ENCODE measurements at regions not wholly inside any gene's neighbourhood (a gene's known extent, or its start where the extent isn't known, plus 50 kb on each side); places are given as distances from the start of the nearest gene placed in this dataset.

DNA sequence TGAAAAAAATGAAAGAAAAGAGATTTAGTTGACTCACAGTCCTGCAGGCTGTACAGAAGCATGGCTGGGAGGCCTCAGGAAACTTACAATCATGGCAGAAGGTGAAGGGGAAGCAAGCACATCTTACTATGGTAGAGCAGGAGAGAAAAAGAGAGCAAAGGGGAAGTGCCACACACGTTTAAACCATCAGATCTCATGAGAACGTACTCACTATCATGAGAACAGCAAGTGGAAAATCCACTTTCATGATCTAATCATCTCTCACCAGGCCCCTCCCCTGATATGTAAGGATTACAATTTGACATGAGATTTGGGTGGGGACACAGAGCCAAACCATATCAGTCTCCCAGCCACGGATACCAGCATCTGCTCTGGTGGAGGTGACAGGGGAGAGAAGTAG is 50.8 kb upstream of the CPOX start:
- no peaks in the 10 kb centered on the region for H3K9me3 ChIP-seq (ENCODE audit: low read length)
- H3K4me1 ChIP-seq (ENCODE audit: insufficient read depth, low read length, poor library complexity, severe bottlenecking), result no peaks in the 10 kb centered on the region
- H3K4me3 ChIP-seq (ENCODE audit: low read depth, low read length, poor library complexity, severe bottlenecking), result no peak overlapping the region
- no TSS peak for BruUV-seq (replicated peaks)
- ChIA-PET CTCF (ENCODE audit: unreplicated experiment) (no interaction called here), POLR2A (interaction anchor here (0.5 to 1.3 kb wide), 2 partner anchors 37 to 96 kb away, joined by 3 to 5 read pairs; no protein-coding TSS in a partner anchor)
- no peak overlapping the region for H3K4me2 ChIP-seq (ENCODE audit: low read length)
- TF ChIP-seq EZH2phosphoT487 (IDR thresholded peaks at IDR 0.05; ENCODE audit: borderline replicate concordance, low read depth, low read length), result no peak
- TF ChIP-seq, protein P1, sequence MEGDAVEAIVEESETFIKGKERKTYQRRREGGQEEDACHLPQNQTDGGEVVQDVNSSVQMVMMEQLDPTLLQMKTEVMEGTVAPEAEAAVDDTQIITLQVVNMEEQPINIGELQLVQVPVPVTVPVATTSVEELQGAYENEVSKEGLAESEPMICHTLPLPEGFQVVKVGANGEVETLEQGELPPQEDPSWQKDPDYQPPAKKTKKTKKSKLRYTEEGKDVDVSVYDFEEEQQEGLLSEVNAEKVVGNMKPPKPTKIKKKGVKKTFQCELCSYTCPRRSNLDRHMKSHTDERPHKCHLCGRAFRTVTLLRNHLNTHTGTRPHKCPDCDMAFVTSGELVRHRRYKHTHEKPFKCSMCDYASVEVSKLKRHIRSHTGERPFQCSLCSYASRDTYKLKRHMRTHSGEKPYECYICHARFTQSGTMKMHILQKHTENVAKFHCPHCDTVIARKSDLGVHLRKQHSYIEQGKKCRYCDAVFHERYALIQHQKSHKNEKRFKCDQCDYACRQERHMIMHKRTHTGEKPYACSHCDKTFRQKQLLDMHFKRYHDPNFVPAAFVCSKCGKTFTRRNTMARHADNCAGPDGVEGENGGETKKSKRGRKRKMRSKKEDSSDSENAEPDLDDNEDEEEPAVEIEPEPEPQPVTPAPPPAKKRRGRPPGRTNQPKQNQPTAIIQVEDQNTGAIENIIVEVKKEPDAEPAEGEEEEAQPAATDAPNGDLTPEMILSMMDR (conservative IDR thresholded peaks at IDR 0.05; ENCODE audit: low read length), result no peak
- no peak overlapping the region for H3K27ac ChIP-seq (ENCODE audit: low read depth, low read length, poor library complexity, severe bottlenecking)
- H3K79me2 ChIP-seq (ENCODE audit: insufficient read depth, low read depth, low read length), result no peaks in the 10 kb centered on the region
- peaks cover 4% of the 10 kb centered on the region; the same call in 1 of the 2 replicates for H3K9me2 ChIP-seq (ENCODE audit: insufficient read depth, low read length)
- no peak for DNase-seq (ENCODE audit: low spot score)
- no peaks in the 10 kb centered on the region for H3K36me3 ChIP-seq (ENCODE audit: insufficient read depth, low read length)
- intact Hi-C loops (cut with micrococcal nuclease; ENCODE audit: unreplicated experiment), result no loop called here
- no peak overlapping the region for H2AFZ ChIP-seq (ENCODE audit: low read length)
- no peaks in the 10 kb centered on the region for H4K20me1 ChIP-seq (ENCODE audit: insufficient read depth, low read length)

DNA sequence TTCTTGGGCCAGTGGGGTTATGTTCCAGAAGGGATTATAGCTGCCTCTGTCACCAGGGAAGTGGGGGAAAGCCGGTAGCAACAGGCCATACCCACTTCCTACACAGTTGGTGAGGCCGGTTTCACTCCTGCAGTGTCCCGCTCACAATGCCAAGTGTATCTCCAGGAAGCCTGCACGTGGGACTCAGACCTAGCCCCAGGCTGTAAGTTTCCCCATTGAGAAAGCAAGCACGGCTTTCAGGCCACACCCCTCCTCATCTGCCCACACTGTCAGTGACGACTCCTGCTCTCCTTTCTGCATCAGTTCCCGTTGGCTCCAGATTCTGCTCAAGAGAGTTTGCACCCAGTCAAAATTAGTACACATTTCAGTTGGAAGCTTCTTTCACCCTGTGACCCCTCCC is 51.6 kb upstream of the CPOX start:
- POLR2A ChIA-PET, result interaction anchor here (1.3 kb wide), 1 partner anchor 38 kb away, joined by 3 read pairs; no protein-coding TSS in a partner anchor
- H3K4me3 ChIP-seq (ENCODE audit: low read depth, low read length, poor library complexity, severe bottlenecking), result no peak overlapping the region

DNA sequence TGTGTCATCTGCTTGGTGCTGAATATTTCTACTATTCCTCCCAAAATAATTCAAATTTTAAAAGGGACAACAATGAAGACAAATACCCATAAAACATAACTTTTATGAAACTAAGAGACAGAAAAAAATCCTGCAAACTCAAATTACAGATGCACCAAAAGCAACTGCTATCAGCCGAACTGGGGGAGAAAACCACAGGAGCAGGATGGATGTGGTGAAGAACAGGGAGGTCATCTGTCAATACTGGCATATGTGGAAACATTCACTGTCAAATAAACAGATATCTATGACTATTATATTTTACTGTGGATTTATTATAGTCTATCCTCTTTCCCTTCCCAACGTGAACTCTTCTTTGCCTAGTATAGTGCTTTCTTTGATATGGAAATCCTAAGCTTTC is 53.3 kb upstream of the CPOX start:
- ChIA-PET POLR2A (interaction anchor here (0.9 kb wide), 1 partner anchor 11 kb away, joined by 3 read pairs; no protein-coding TSS in a partner anchor), CTCF (ENCODE audit: unreplicated experiment) (no interaction called here)
- Histone ChIP-seq H2AFZ (ENCODE audit: low read length) (no peak overlapping the region), H3K4me2 (ENCODE audit: low read length) (no peak overlapping the region), H3K79me2 (ENCODE audit: insufficient read depth, low read depth, low read length) (no peaks in the 10 kb centered on the region), H3K9me3 (ENCODE audit: low read length) (no peaks in the 10 kb centered on the region), H3K4me3 (ENCODE audit: low read depth, low read length, poor library complexity, severe bottlenecking) (no peak overlapping the region), H3K27ac (ENCODE audit: low read depth, low read length, poor library complexity, severe bottlenecking) (no peak overlapping the region), H4K20me1 (ENCODE audit: insufficient read depth, low read length) (no peaks in the 10 kb centered on the region), H3K9me2 (ENCODE audit: insufficient read depth, low read length) (no peaks in the 10 kb centered on the region), H3K36me3 (ENCODE audit: insufficient read depth, low read length) (no peaks in the 10 kb centered on the region), H3K4me1 (ENCODE audit: insufficient read depth, low read length, poor library complexity, severe bottlenecking) (no peaks in the 10 kb centered on the region)
- TF ChIP-seq, protein P1 (conservative IDR thresholded peaks at IDR 0.05; ENCODE audit: low read length), result no peak
- TF ChIP-seq EZH2phosphoT487 (IDR thresholded peaks at IDR 0.05; ENCODE audit: borderline replicate concordance, low read depth, low read length), result no peak
- no TSS peak for BruUV-seq (replicated peaks)
- intact Hi-C loops (cut with micrococcal nuclease; ENCODE audit: unreplicated experiment), result no loop called here
- no peak for DNase-seq (ENCODE audit: low spot score)

More for the DNA sequence above, 51.6 kb upstream of the CPOX start:
- CTCF ChIA-PET (ENCODE audit: unreplicated experiment), result no interaction called here
- TF ChIP-seq, protein P1 (conservative IDR thresholded peaks at IDR 0.05; ENCODE audit: low read length), result no peak
- TF ChIP-seq EZH2phosphoT487 (IDR thresholded peaks at IDR 0.05; ENCODE audit: borderline replicate concordance, low read depth, low read length), result no peak
- Histone ChIP-seq H2AFZ (ENCODE audit: low read length) (no peak overlapping the region), H4K20me1 (ENCODE audit: insufficient read depth, low read length) (no peaks in the 10 kb centered on the region), H3K27ac (ENCODE audit: low read depth, low read length, poor library complexity, severe bottlenecking) (no peak overlapping the region), H3K79me2 (ENCODE audit: insufficient read depth, low read depth, low read length) (no peaks in the 10 kb centered on the region), H3K4me2 (ENCODE audit: low read length) (no peak overlapping the region), H3K36me3 (ENCODE audit: insufficient read depth, low read length) (no peaks in the 10 kb centered on the region), H3K9me2 (ENCODE audit: insufficient read depth, low read length) (peaks cover 4% of the 10 kb centered on the region; the same call in 1 of the 2 replicates), H3K9me3 (ENCODE audit: low read length) (no peaks in the 10 kb centered on the region), H3K4me1 (ENCODE audit: insufficient read depth, low read length, poor library complexity, severe bottlenecking) (no peaks in the 10 kb centered on the region)
- no TSS peak for BruUV-seq (replicated peaks)
- intact Hi-C loops (cut with micrococcal nuclease; ENCODE audit: unreplicated experiment), result no loop called here
- no peak for DNase-seq (ENCODE audit: low spot score)

Measured in OCI-LY7 (cell line).